Endothelial cell of umbilical vein (primary cell): ENCODE measurements at regions not wholly inside any gene's neighbourhood (a gene's known extent, or its start where the extent isn't known, plus 50 kb on each side); places are given as distances from the start of the nearest gene placed in this dataset.
"Not testable (repeated sequence)": the region's sequence is repeated elsewhere in the genome, so short reads cannot be mapped to it uniquely, and the experiment has no call there.

Experiments used
- BruUV-seq: library from RNA; stranded (reverse); fragments of 400-500 nt; replicated peaks from 2 replicates; lab custom pipeline; 2021; lab: Mats Ljungman, UMichigan
- CTCF ChIA-PET: fragments of 300-600, 350-600 bp; sonication (Branson Sonifier 250); formaldehyde crosslinking; loops from one replicate; lab custom pipeline; 2021; ENCODE audit warnings: antibody characterized with exemption, inconsistent platforms; lab: Charles Lee
- POLR2A ChIA-PET: fragments of 300-600, 350-600 bp; sonication (Branson Sonifier 250); formaldehyde crosslinking; loops from one replicate; lab custom pipeline; 2021; ENCODE audit warnings: antibody characterized with exemption, inconsistent platforms; lab: Charles Lee
- DNase-seq: peaks from one replicate; pipeline ENCODE4 v3.0.0-alpha.2; 2011; ENCODE audit warnings: low read depth, low spot score
- FAIRE-seq: peaks from 2 replicates; lab custom pipeline; 2011; peaks lifted over from hg19 to GRCh38; lab: Jason Lieb, UNC
- H2AFZ ChIP-seq: 2 replicates; pipeline ENCODE4 v1.6.0; 2012; ENCODE audit warnings: low read depth, low read length, control low read depth, inconsistent platforms
- H3K27ac ChIP-seq: 2 replicates; pipeline ENCODE4 v1.5.1; 2011; ENCODE audit warnings: low read depth, mild to moderate bottlenecking, control low read depth, low read length, moderate library complexity; ENCODE audit not compliant: insufficient read depth
- H3K27me3 ChIP-seq, 2 experiments: 2 replicates each; pipeline versions ENCODE4 v1.6.0 to v1.6.1; 2011; ENCODE audit warnings: low read length in 2 of 2, mixed read lengths in 1 of 2; ENCODE audit not compliant: control insufficient read depth in 2 of 2, insufficient read depth in 2 of 2
- H3K36me3 ChIP-seq, 2 experiments: 2 replicates in 1 of 2; 3 replicates in 1 of 2; pipeline ENCODE4 v1.5.1; 2011; ENCODE audit warnings: low read length in 2 of 2, mild to moderate bottlenecking in 1 of 2, moderate library complexity in 1 of 2; ENCODE audit not compliant: control insufficient read depth in 2 of 2, insufficient read depth in 2 of 2; ENCODE audit errors: extremely low read depth in 1 of 2
- H3K4me1 ChIP-seq: 3 replicates; pipeline ENCODE4 v1.5.1; 2011; ENCODE audit warnings: mild to moderate bottlenecking, low read length; ENCODE audit not compliant: control insufficient read depth, insufficient read depth; ENCODE audit errors: extremely low read depth
- H3K4me2 ChIP-seq: 2 replicates; pipeline ENCODE4 v1.6.1; 2011; ENCODE audit warnings: low read length, control low read depth, mixed read lengths; ENCODE audit not compliant: insufficient read depth
- H3K4me3 ChIP-seq, 3 experiments: fragments of 200-600 bp in 1 of 3; sonication (generic), shearing (Covaris generic) in 1 of 3; replicated peaks in 1 of 3; 2 replicates each; pipeline ENCODE4 v1.5.1; 2011 to 2016; ENCODE audit warnings: control low read depth in 3 of 3, low read length in 3 of 3, mild to moderate bottlenecking in 2 of 3, inconsistent platforms in 1 of 3, low read depth in 1 of 3, moderate library complexity in 1 of 3; ENCODE audit not compliant: insufficient read depth in 1 of 3
- H3K79me2 ChIP-seq: 2 replicates; pipeline ENCODE4 v1.6.0; 2012; ENCODE audit warnings: low read length, inconsistent platforms; ENCODE audit not compliant: control insufficient read depth, insufficient read depth
- H3K9ac ChIP-seq: replicated peaks from 2 replicates; pipeline ENCODE3; 2011; ENCODE audit warnings: low read length, control low read depth; ENCODE audit not compliant: insufficient read depth; ENCODE audit errors: extremely low read depth
- H3K9me1 ChIP-seq: replicated peaks from 3 replicates; pipeline ENCODE4 v1.6.0; 2011; ENCODE audit warnings: mild to moderate bottlenecking, low read length; ENCODE audit not compliant: control insufficient read depth, insufficient read depth; ENCODE audit errors: extremely low read depth
- H3K9me3 ChIP-seq: replicated peaks from 2 replicates; pipeline ENCODE4 v1.5.1; 2012; ENCODE audit warnings: low read length, inconsistent platforms; ENCODE audit not compliant: control insufficient read depth, insufficient read depth
- H4K20me1 ChIP-seq: replicated peaks from 2 replicates; pipeline ENCODE3; 2011; ENCODE audit warnings: mild to moderate bottlenecking, low read length; ENCODE audit not compliant: control insufficient read depth, insufficient read depth; ENCODE audit errors: extremely low read depth
- EZH2 ChIP-seq: IDR thresholded peaks from 2 replicates; pipeline ENCODE4 v1.6.1; 2012; ENCODE audit warnings: borderline replicate concordance, low read depth, mild to moderate bottlenecking, moderate library complexity, low read length, inconsistent platforms; ENCODE audit not compliant: severe bottlenecking
- FOS ChIP-seq: IDR thresholded peaks from 2 replicates; pipeline ENCODE4 v1.6.1; 2011; ENCODE audit warnings: mild to moderate bottlenecking, low read length, moderate library complexity, borderline replicate concordance; ENCODE audit not compliant: insufficient read depth
- GATA2 ChIP-seq: IDR thresholded peaks from 2 replicates; pipeline ENCODE4 v1.7.0; 2011; ENCODE audit warnings: low read depth, mild to moderate bottlenecking, moderate library complexity, mixed read lengths, low read length; ENCODE audit not compliant: insufficient read length, insufficient read depth
- JUN ChIP-seq: IDR thresholded peaks from 2 replicates; pipeline ENCODE4 v1.6.1; 2011; ENCODE audit warnings: borderline replicate concordance, low read depth; ENCODE audit not compliant: insufficient read length, insufficient read depth
- MAX ChIP-seq: IDR thresholded peaks from 2 replicates; pipeline ENCODE4 v1.6.1; 2011; ENCODE audit not compliant: insufficient read depth, insufficient read length
- MYC ChIP-seq: IDR thresholded peaks from one replicate; pipeline ENCODE4 v1.6.1; 2011; ENCODE audit warnings: mild to moderate bottlenecking, low read depth, low read length
- POLR2A ChIP-seq: IDR thresholded peaks from 2 replicates; pipeline ENCODE4 v1.6.1; 2012; ENCODE audit warnings: low read depth, mild to moderate bottlenecking, control low read depth, low read length
- POLR2AphosphoS5 ChIP-seq: IDR thresholded peaks from 2 replicates; pipeline ENCODE4 v1.6.1; 2012; ENCODE audit warnings: low read depth, mild to moderate bottlenecking, control low read depth, low read length, moderate library complexity; ENCODE audit not compliant: insufficient read depth
- dilution Hi-C: fragments of 300-500 bp; cut with MboI; formaldehyde crosslinking; loops from one replicate; pipeline ENCODE4 v1.15.0; 2019; ENCODE audit warnings: low sequenced_read_pairs; ENCODE audit not compliant: extremely low pct_ligation_motif_present
- intact Hi-C: fragments of 100-400 bp; cut with micrococcal nuclease; formaldehyde crosslinking; loops from one replicate; pipeline ENCODE4 v1.10.0; 2022
- TF ChIP-seq, protein P1 (sequence below), 2 donors: IDR thresholded peaks; 1 replicate in 1 of 2; 2 replicates in 1 of 2; pipeline ENCODE4 v1.5.1; 2011; ENCODE audit warnings: low read length in 2 of 2, mild to moderate bottlenecking in 2 of 2, moderate library complexity in 2 of 2, control low read depth in 1 of 2, inconsistent platforms in 1 of 2, low read depth in 1 of 2; ENCODE audit not compliant: insufficient read depth in 1 of 2; ENCODE audit errors: extremely low read depth in 1 of 2

- DNase-seq: no peak
- H3K9me1 ChIP-seq: no peaks in the 10 kb centered on the region
- H3K4me1 ChIP-seq: no peaks in the 10 kb centered on the region
- H3K27ac ChIP-seq: no peak overlapping the region
- H3K79me2 ChIP-seq: no peaks in the 10 kb centered on the region
- no peak overlapping the region for H2AFZ ChIP-seq
- ChIA-PET POLR2A (no interaction called here), CTCF (no interaction called here)
- TF ChIP-seq POLR2A (no peak), EZH2 (no peak), GATA2 (no peak), POLR2AphosphoS5 (no peak), MYC (no peak), FOS (no peak), JUN (no peak), MAX (no peak)
- TF ChIP-seq, protein P1, sequence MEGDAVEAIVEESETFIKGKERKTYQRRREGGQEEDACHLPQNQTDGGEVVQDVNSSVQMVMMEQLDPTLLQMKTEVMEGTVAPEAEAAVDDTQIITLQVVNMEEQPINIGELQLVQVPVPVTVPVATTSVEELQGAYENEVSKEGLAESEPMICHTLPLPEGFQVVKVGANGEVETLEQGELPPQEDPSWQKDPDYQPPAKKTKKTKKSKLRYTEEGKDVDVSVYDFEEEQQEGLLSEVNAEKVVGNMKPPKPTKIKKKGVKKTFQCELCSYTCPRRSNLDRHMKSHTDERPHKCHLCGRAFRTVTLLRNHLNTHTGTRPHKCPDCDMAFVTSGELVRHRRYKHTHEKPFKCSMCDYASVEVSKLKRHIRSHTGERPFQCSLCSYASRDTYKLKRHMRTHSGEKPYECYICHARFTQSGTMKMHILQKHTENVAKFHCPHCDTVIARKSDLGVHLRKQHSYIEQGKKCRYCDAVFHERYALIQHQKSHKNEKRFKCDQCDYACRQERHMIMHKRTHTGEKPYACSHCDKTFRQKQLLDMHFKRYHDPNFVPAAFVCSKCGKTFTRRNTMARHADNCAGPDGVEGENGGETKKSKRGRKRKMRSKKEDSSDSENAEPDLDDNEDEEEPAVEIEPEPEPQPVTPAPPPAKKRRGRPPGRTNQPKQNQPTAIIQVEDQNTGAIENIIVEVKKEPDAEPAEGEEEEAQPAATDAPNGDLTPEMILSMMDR (IDR thresholded peaks at IDR 0.05; ENCODE audit: extremely low read depth in 1 of 2, insufficient read depth in 1 of 2, low read depth in 1 of 2, low read length in 2 of 2): no peak
- no peaks in the 10 kb centered on the region for H3K36me3 ChIP-seq
- H3K4me2 ChIP-seq: no peak overlapping the region
- no peak for FAIRE-seq
- dilution Hi-C loops (no loop called here), intact Hi-C loops (no loop called here)
- H3K4me3 ChIP-seq: no peak overlapping the region
- H3K27me3 ChIP-seq: no peaks in the 10 kb centered on the region
- no peak overlapping the region for H3K9ac ChIP-seq
- no TSS peak for BruUV-seq
- H3K9me3 ChIP-seq: peaks cover 2% of the 10 kb centered on the region
- no peaks in the 10 kb centered on the region for H4K20me1 ChIP-seq
These were observed 260.3 kb downstream of the ADGRD1 start for GRCh38 chr12:131213896-131214442.

DNA sequence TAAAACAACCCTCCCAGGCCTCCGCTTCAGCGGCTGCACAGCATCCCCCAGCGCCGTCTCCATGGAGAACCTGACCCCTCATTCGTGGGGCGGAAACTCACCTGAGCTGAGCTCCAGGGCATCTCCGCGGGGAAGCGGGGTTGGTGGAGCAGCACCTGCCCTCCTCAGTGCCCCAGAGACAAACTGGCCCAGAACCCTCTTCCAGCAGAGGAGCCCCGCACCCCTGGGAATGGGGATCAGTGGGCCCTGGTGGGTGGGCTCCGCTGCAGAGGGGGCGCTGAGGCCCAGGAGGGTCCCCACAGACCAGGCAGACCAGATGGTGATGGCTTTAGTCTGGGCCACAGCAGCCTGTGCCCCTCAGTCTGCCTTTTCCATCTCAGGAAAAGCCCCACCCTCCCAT is 261.2 kb downstream of the ADGRD1 start:
- H3K9ac ChIP-seq, dilution Hi-C loops, CTCF ChIA-PET, H3K36me3 ChIP-seq, intact Hi-C loops, H3K4me2 ChIP-seq, H4K20me1 ChIP-seq, FAIRE-seq, POLR2A ChIA-PET, H3K79me2 ChIP-seq, H3K9me1 ChIP-seq, DNase-seq, H3K27ac ChIP-seq, H2AFZ ChIP-seq, H3K4me3 ChIP-seq, BruUV-seq, H3K4me1 ChIP-seq, H3K27me3 ChIP-seq, H3K9me3 ChIP-seq: not testable (repeated sequence)

DNA sequence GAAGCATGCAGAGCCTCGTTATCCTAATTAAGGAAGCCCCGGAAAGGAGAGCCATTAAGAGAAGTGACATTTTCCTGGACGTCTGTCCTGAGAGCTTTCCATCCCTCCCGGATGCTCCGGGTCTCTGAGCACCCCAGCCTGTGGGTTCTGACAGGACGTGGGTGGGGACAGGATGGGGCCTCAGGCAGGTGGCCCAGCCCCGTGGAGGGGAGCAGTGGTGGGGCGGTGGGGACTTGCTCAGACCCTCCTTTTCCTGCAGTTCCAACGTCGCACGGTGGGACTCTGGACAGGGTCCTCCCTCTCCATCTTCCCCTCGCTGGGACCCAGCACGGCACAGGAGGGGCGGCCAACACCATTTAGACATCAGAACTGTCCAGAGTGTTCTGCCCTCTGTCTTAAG is 262.9 kb downstream of the ADGRD1 start:
- H3K4me2 ChIP-seq, H3K79me2 ChIP-seq, dilution Hi-C loops, H3K4me1 ChIP-seq, H3K9ac ChIP-seq, FAIRE-seq, H4K20me1 ChIP-seq, H2AFZ ChIP-seq, H3K9me3 ChIP-seq, H3K36me3 ChIP-seq, POLR2A ChIA-PET, BruUV-seq, H3K27ac ChIP-seq, H3K27me3 ChIP-seq, H3K9me1 ChIP-seq, H3K4me3 ChIP-seq, CTCF ChIA-PET, DNase-seq, intact Hi-C loops: not testable (repeated sequence)
